ENCODE measurements at regions not wholly inside any gene's neighbourhood (a gene's known extent, or its start where the extent isn't known, plus 50 kb on each side); places are given as distances from the start of the nearest gene placed in this dataset.
"Not testable (repeated sequence)": the region's sequence is repeated elsewhere in the genome, so short reads cannot be mapped to it uniquely, and the experiment has no call there.

DNA sequence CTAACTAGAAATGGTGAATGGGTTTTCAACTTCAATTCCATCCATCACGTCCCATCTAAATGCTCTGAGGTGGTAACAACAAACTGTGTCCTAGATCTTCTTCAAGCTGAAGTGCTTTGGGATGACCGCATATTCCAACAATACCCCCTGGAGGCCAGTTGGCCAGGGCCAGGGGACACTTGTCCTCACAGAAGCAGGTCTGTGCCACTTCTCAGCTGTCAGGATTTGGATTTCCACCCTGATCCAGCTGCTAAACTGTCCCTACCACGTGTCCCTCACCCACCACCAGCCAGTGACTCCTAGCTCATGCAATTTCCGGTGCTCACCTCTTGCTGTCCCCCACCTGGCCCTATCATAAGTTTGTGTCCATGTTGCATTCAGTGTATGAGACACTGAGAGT lies 633.0 kb downstream of the PRIM2 start:
- not testable (repeated sequence) for FAIRE-seq; DNase-seq (ENCODE audit: insufficient read length, low spot score)

GRCh38 chr6:57966757-57967156 lies 649.3 kb downstream of the PRIM2 start:
- DNase-seq (ENCODE audit: insufficient read length, low spot score), result not testable (repeated sequence)
- peak; percentile 45 for FAIRE-seq

- peak; percentile 52 for FAIRE-seq
- DNase-seq (ENCODE audit: insufficient read length, low spot score), result not testable (repeated sequence)
These were observed 654.5 kb downstream of the PRIM2 start for GRCh38 chr6:57971956-57972355.

GRCh38 chr6:57974653-57975052 lies 657.2 kb downstream of the PRIM2 start:
- TF ChIP-seq POLR2A (IDR thresholded peaks at IDR 0.05; ENCODE audit: low read depth, low read length), result no peak
- DNase-seq (ENCODE audit: insufficient read length, low spot score) (no peak), FAIRE-seq (no peak)

- not testable (repeated sequence) for FAIRE-seq; DNase-seq (ENCODE audit: insufficient read length, low spot score)
These were observed 657.7 kb downstream of the PRIM2 start for GRCh38 chr6:57975127-57975526.

GRCh38 chr6:57976371-57976770 lies 658.9 kb downstream of the PRIM2 start:
- peak; percentile 82 for FAIRE-seq
- DNase-seq (ENCODE audit: insufficient read length, low spot score), result not testable (repeated sequence)

- DNase-seq (ENCODE audit: insufficient read length, low spot score), result not testable (repeated sequence)
- FAIRE-seq, result peak; percentile 61
These were observed 666.2 kb downstream of the PRIM2 start for GRCh38 chr6:57983603-57984002.

- DNase-seq (ENCODE audit: insufficient read length, low spot score); FAIRE-seq: not testable (repeated sequence)
These were observed 667.1 kb downstream of the PRIM2 start for GRCh38 chr6:57984575-57984974.

DNA sequence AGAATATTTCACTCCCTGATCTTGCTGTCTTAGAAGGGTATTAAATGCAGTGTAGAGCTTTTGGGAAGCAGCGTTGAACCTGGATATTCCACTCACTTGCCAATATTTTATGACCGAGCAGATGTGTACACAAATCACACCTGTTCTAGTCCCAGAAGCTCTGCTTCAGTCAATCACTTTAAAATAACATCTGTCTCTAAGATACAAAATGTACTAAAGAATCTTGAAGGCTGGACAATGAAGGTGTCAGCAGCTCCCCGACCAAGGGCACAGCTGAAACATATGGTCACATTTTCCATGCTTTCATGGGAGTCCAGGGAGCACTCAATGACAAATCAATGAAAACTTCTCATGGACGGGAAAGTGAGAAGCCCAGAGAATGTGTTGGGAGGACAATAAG lies 668.3 kb downstream of the PRIM2 start:
- FAIRE-seq; DNase-seq (ENCODE audit: insufficient read length, low spot score): not testable (repeated sequence)

DNA sequence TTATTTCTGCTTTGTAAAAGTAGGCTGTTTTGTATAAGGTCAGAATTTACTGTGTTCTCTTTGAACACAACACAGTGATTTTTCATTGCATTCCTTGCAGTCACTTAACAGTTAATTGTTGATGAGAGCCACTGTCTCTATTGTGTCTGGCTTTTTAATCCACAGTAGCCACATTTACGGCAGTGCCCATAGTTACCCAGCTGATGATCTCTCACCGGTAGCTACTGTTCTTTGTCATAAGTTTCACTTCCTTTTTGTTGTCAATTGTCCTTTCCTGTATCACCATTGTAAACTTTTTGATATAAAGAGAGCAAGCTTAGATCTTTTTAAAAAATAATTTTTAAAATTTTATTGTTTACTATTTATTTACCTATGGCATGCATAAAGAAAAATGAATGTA lies 669.2 kb downstream of the PRIM2 start:
- DNase-seq (ENCODE audit: insufficient read length, low spot score), result not testable (repeated sequence)
- FAIRE-seq, result peak; percentile 50

GRCh38 chr6:57989520-57990080 lies 672.2 kb downstream of the PRIM2 start:
- DNase-seq (ENCODE audit: insufficient read length, low spot score), result not testable (repeated sequence)

DNA sequence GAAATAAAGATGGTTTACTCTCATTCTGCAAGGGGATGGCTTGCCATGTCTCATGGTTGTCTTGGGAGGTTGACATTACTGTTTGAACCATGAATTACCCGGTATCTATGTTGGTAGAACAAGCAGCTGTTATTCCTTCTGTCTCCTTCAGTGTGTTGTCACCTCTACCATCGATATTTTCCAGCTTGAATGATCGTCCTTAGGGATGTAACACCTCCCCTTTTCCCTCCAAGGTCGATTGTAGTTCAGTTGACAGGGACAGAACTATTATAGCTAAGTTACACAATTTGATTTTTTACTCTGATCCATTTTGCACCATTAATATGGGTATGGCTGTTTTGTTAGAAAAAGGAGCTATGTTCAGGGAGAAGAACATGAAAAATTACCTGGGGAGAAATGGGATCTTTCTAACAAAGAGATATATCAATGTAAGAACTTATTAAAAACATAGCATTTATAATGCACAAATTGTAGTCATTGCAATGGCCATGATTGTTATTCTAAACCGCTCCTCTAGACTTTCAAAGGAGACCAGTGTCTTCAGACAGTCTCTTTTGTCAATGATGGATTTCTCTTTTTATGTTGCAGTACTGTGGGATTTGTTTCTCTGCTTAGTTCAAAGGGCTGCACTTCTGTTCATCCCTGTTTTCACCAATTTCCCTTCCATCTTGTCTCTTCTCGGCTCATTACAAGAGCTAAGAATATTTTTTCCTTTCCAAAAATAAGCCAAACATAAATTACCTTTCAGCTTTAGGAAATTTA lies 681.6 kb downstream of the PRIM2 start:
- not testable (repeated sequence) for DNase-seq (ENCODE audit: insufficient read length, low spot score)
- FAIRE-seq, result peak; percentile 23

More at GRCh38 chr6:57989520-57990080, 672.2 kb downstream of the PRIM2 start:
- peak; percentile 99 for FAIRE-seq

GRCh38 chr6:58000233-58000632 lies 682.8 kb downstream of the PRIM2 start:
- FAIRE-seq; DNase-seq (ENCODE audit: insufficient read length, low spot score): not testable (repeated sequence)

GRCh38 chr6:58003417-58004167 lies 686.2 kb downstream of the PRIM2 start:
- FAIRE-seq, result peak; percentile 87
- DNase-seq (ENCODE audit: insufficient read length, low spot score), result not testable (repeated sequence)

GRCh38 chr6:58007334-58008000 lies 690.0 kb downstream of the PRIM2 start:
- DNase-seq (ENCODE audit: insufficient read length, low spot score); FAIRE-seq: not testable (repeated sequence)

- DNase-seq (ENCODE audit: insufficient read length, low spot score); FAIRE-seq: not testable (repeated sequence)
These were observed 690.5 kb downstream of the PRIM2 start for GRCh38 chr6:58008001-58008335.

GRCh38 chr6:58011954-58012600 lies 694.6 kb downstream of the PRIM2 start:
- FAIRE-seq; DNase-seq (ENCODE audit: insufficient read length, low spot score): not testable (repeated sequence)

GRCh38 chr6:58016614-58017013 lies 699.2 kb downstream of the PRIM2 start:
- FAIRE-seq, result not testable (repeated sequence)

GRCh38 chr6:58028188-58028587 lies 710.8 kb downstream of the PRIM2 start:
- FAIRE-seq; DNase-seq (ENCODE audit: insufficient read length, low spot score): not testable (repeated sequence)

More at GRCh38 chr6:58016614-58017013, 699.2 kb downstream of the PRIM2 start:
- not testable (repeated sequence) for DNase-seq (ENCODE audit: insufficient read length, low spot score)

- peak; percentile 33 for FAIRE-seq
- not testable (repeated sequence) for DNase-seq (ENCODE audit: insufficient read length, low spot score)
These were observed 720.8 kb downstream of the PRIM2 start for GRCh38 chr6:58038213-58038612.
